ENCODE measurements at regions not wholly inside any gene's neighbourhood (a gene's known extent, or its start where the extent isn't known, plus 50 kb on each side); places are given as distances from the start of the nearest gene placed in this dataset.

- TF ChIP-seq GATA3 (IDR thresholded peaks at IDR 0.05; ENCODE audit: low read depth, low read length), result no peak
- no peak for TF ChIP-seq GATA2 (IDR thresholded peaks at IDR 0.05; ENCODE audit: low read depth, low read length)
These were observed 1087.7 kb upstream of the ARRDC3 start for GRCh38 chr5:92470770-92471169.

GRCh38 chr5:92468295-92468694 lies 1085.2 kb upstream of the ARRDC3 start:
- TF ChIP-seq GATA2 (IDR thresholded peaks at IDR 0.05; ENCODE audit: low read depth, low read length) (no peak), GATA3 (IDR thresholded peaks at IDR 0.05; ENCODE audit: low read depth, low read length) (no peak)

GRCh38 chr5:92467695-92468094 lies 1084.6 kb upstream of the ARRDC3 start:
- no peak for TF ChIP-seq GATA2 (IDR thresholded peaks at IDR 0.05; ENCODE audit: low read depth, low read length)
- TF ChIP-seq GATA3 (IDR thresholded peaks at IDR 0.05; ENCODE audit: low read depth, low read length), result no peak

- no peak for TF ChIP-seq GATA3 (IDR thresholded peaks at IDR 0.05; ENCODE audit: low read depth, low read length)
- no peak for TF ChIP-seq GATA2 (IDR thresholded peaks at IDR 0.05; ENCODE audit: low read depth, low read length)
These were observed 1077.4 kb upstream of the ARRDC3 start for GRCh38 chr5:92460505-92460904.

- no peak for TF ChIP-seq GATA2 (IDR thresholded peaks at IDR 0.05; ENCODE audit: low read depth, low read length)
- no peak for TF ChIP-seq GATA3 (IDR thresholded peaks at IDR 0.05; ENCODE audit: low read depth, low read length)
These were observed 1076.5 kb upstream of the ARRDC3 start for GRCh38 chr5:92459654-92460053.

GRCh38 chr5:92455011-92455410 lies 1071.9 kb upstream of the ARRDC3 start:
- no peak for TF ChIP-seq GATA3 (IDR thresholded peaks at IDR 0.05; ENCODE audit: low read depth, low read length)
- no peak for TF ChIP-seq GATA2 (IDR thresholded peaks at IDR 0.05; ENCODE audit: low read depth, low read length)

- TF ChIP-seq GATA2 (IDR thresholded peaks at IDR 0.05; ENCODE audit: low read depth, low read length) (no peak), GATA3 (IDR thresholded peaks at IDR 0.05; ENCODE audit: low read depth, low read length) (no peak)
These were observed 1061.8 kb upstream of the ARRDC3 start for GRCh38 chr5:92444888-92445287.

- TF ChIP-seq GATA2 (IDR thresholded peaks at IDR 0.05; ENCODE audit: low read depth, low read length) (no peak), GATA3 (IDR thresholded peaks at IDR 0.05; ENCODE audit: low read depth, low read length) (no peak)
These were observed 1052.7 kb upstream of the ARRDC3 start for GRCh38 chr5:92435781-92436180.

- TF ChIP-seq GATA2 (IDR thresholded peaks at IDR 0.05; ENCODE audit: low read depth, low read length) (no peak), GATA3 (IDR thresholded peaks at IDR 0.05; ENCODE audit: low read depth, low read length) (no peak)
These were observed 1046.5 kb upstream of the ARRDC3 start for GRCh38 chr5:92429646-92430045.

- no peak for TF ChIP-seq GATA3 (IDR thresholded peaks at IDR 0.05; ENCODE audit: low read depth, low read length)
- TF ChIP-seq GATA2 (IDR thresholded peaks at IDR 0.05; ENCODE audit: low read depth, low read length), result no peak
These were observed 1045.3 kb upstream of the ARRDC3 start for GRCh38 chr5:92428415-92428814.

GRCh38 chr5:92424785-92425426 lies 1041.8 kb upstream of the ARRDC3 start:
- TF ChIP-seq GATA2 (IDR thresholded peaks at IDR 0.05; ENCODE audit: low read depth, low read length), result no peak
- no peak for TF ChIP-seq GATA3 (IDR thresholded peaks at IDR 0.05; ENCODE audit: low read depth, low read length)

GRCh38 chr5:92421942-92422341 lies 1038.8 kb upstream of the ARRDC3 start:
- TF ChIP-seq GATA2 (IDR thresholded peaks at IDR 0.05; ENCODE audit: low read depth, low read length) (no peak), GATA3 (IDR thresholded peaks at IDR 0.05; ENCODE audit: low read depth, low read length) (no peak)

GRCh38 chr5:92421196-92421595 lies 1038.1 kb upstream of the ARRDC3 start:
- TF ChIP-seq GATA2 (IDR thresholded peaks at IDR 0.05; ENCODE audit: low read depth, low read length), result no peak
- TF ChIP-seq GATA3 (IDR thresholded peaks at IDR 0.05; ENCODE audit: low read depth, low read length), result no peak

GRCh38 chr5:92419261-92419660 lies 1036.1 kb upstream of the ARRDC3 start:
- no peak for TF ChIP-seq GATA3 (IDR thresholded peaks at IDR 0.05; ENCODE audit: low read depth, low read length)
- TF ChIP-seq GATA2 (IDR thresholded peaks at IDR 0.05; ENCODE audit: low read depth, low read length), result no peak

GRCh38 chr5:92418341-92418740 lies 1035.2 kb upstream of the ARRDC3 start:
- TF ChIP-seq GATA3 (IDR thresholded peaks at IDR 0.05; ENCODE audit: low read depth, low read length) (no peak), GATA2 (IDR thresholded peaks at IDR 0.05; ENCODE audit: low read depth, low read length) (no peak)

GRCh38 chr5:92409134-92409533 lies 1026.0 kb upstream of the ARRDC3 start:
- no peak for TF ChIP-seq GATA2 (IDR thresholded peaks at IDR 0.05; ENCODE audit: low read depth, low read length)
- TF ChIP-seq GATA3 (IDR thresholded peaks at IDR 0.05; ENCODE audit: low read depth, low read length), result no peak
